Neural crest cell (in vitro differentiated cells): ENCODE measurements at regions not wholly inside any gene's neighbourhood (a gene's known extent, or its start where the extent isn't known, plus 50 kb on each side); places are given as distances from the start of the nearest gene placed in this dataset.

Source experiments
- DNase-seq: peaks from one replicate; pipeline ENCODE4 v3.0.0; 2021; ENCODE audit warnings: low read depth, mixed read lengths, low spot score
- H3K27ac Mint-ChIP-seq: one replicate; pipeline ENCODE4 v1.8.0; 2021; ENCODE audit warnings: mild to moderate bottlenecking, mixed read lengths; ENCODE audit not compliant: unreplicated experiment
- H3K27me3 Mint-ChIP-seq: 2 replicates; pipeline ENCODE4 v1.8.0; 2021; ENCODE audit warnings: low read depth, mild to moderate bottlenecking, mixed read lengths
- H3K36me3 Mint-ChIP-seq: 2 replicates; pipeline ENCODE4 v1.8.0; 2021; ENCODE audit warnings: low read depth, mild to moderate bottlenecking, mixed read lengths
- H3K4me1 Mint-ChIP-seq: 2 replicates; pipeline ENCODE4 v1.8.0; 2021; ENCODE audit warnings: mixed read lengths
- H3K4me3 Mint-ChIP-seq: one replicate; pipeline ENCODE4 v1.8.0; 2021; ENCODE audit warnings: mild to moderate bottlenecking, mixed read lengths
- H3K9me3 Mint-ChIP-seq: 2 replicates; pipeline ENCODE4 v1.8.0; 2021; ENCODE audit warnings: mixed read lengths
- CTCF ChIP-seq: fragments of 200-600 bp; sonication (generic); conservative IDR thresholded peaks from 2 replicates; pipeline ENCODE4 v1.5.0; 2021; ENCODE audit warnings: antibody characterized with exemption, mild to moderate bottlenecking

GRCh38 chr1:227378181-227378580 lies 59.9 kb upstream of the CDC42BPA start:
- Mint-ChIP-seq H3K4me1 (peaks cover 51% of the 10 kb centered on the region), H3K9me3 (peaks cover 3% of the 10 kb centered on the region), H3K27me3 (no peaks in the 10 kb centered on the region), H3K36me3 (peaks cover 2% of the 10 kb centered on the region), H3K4me3 (peak overlapping the region; percentile 29), H3K27ac (peak overlapping the region; percentile 95)
- no peak for TF ChIP-seq CTCF
- DNase-seq: no peak

- Mint-ChIP-seq H3K4me3 (no peak overlapping the region), H3K4me1 (peaks cover 64% of the 10 kb centered on the region), H3K9me3 (no peaks in the 10 kb centered on the region), H3K27me3 (no peaks in the 10 kb centered on the region), H3K27ac (no peak overlapping the region), H3K36me3 (no peaks in the 10 kb centered on the region)
- no peak for TF ChIP-seq CTCF
- DNase-seq: no peak
Measured at GRCh38 chr1:227374846-227375245, 56.6 kb upstream of the CDC42BPA start.

GRCh38 chr1:227372726-227373130 lies 54.4 kb upstream of the CDC42BPA start:
- Mint-ChIP-seq H3K4me1 (peaks cover 47% of the 10 kb centered on the region), H3K4me3 (peak overlapping the region; percentile 4), H3K9me3 (no peaks in the 10 kb centered on the region), H3K36me3 (no peaks in the 10 kb centered on the region), H3K27me3 (no peaks in the 10 kb centered on the region), H3K27ac (peak overlapping the region; percentile 1)
- TF ChIP-seq CTCF: no peak
- DNase-seq: no peak

GRCh38 chr1:227370533-227371254 lies 52.4 kb upstream of the CDC42BPA start:
- no peak for TF ChIP-seq CTCF
- no peak overlapping the region for H3K4me3 Mint-ChIP-seq
- H3K4me1 Mint-ChIP-seq: peaks cover 34% of the 10 kb centered on the region
- DNase-seq: no peak
- peak overlapping the region; percentile 62 for H3K27ac Mint-ChIP-seq
- H3K27me3 Mint-ChIP-seq: no peaks in the 10 kb centered on the region
- no peaks in the 10 kb centered on the region for H3K9me3 Mint-ChIP-seq
- H3K36me3 Mint-ChIP-seq: no peaks in the 10 kb centered on the region

GRCh38 chr1:227369102-227369760 lies 50.9 kb upstream of the CDC42BPA start:
- Mint-ChIP-seq H3K27ac (no peak overlapping the region), H3K4me1 (peaks cover 30% of the 10 kb centered on the region), H3K9me3 (no peaks in the 10 kb centered on the region), H3K36me3 (no peaks in the 10 kb centered on the region), H3K4me3 (no peak overlapping the region), H3K27me3 (no peaks in the 10 kb centered on the region)
- DNase-seq: no peak
- TF ChIP-seq CTCF: no peak
